HL-60 (cell line): ENCODE measurements at regions not wholly inside any gene's neighbourhood (a gene's known extent, or its start where the extent isn't known, plus 50 kb on each side); places are given as distances from the start of the nearest gene placed in this dataset.

ENCODE experiments used
- DNase-seq, 2 experiments: peaks; one replicate each; pipeline ENCODE4 v3.0.0-alpha.2; 2010 to 2020; ENCODE audit warnings: low read depth in 1 of 2, low spot score in 1 of 2
- H3K27ac ChIP-seq: fragments of 250-450 bp; sonication (Bioruptor Pico); replicated peaks from 2 replicates; pipeline ENCODE4 v1.5.1; 2020; ENCODE audit warnings: mild to moderate bottlenecking, moderate library complexity
- H3K27me3 ChIP-seq: fragments of 250-450 bp; sonication (Bioruptor Pico); 2 replicates; pipeline ENCODE4 v1.5.1; 2021; ENCODE audit warnings: mild to moderate bottlenecking, moderate library complexity; ENCODE audit not compliant: insufficient read depth, poor library complexity, severe bottlenecking
- H3K4me3 ChIP-seq: replicated peaks from 2 replicates; pipeline ENCODE4 v1.5.1; 2011; ENCODE audit warnings: mild to moderate bottlenecking, control low read depth, low read length; ENCODE audit not compliant: insufficient read depth
- GABPA ChIP-seq: IDR thresholded peaks from 2 replicates; pipeline ENCODE4 v1.6.1; 2012; ENCODE audit warnings: low read depth
- POLR2AphosphoS5 ChIP-seq: IDR thresholded peaks from 2 replicates; pipeline ENCODE4 v1.6.1; 2012; ENCODE audit warnings: low read depth
- REST ChIP-seq: IDR thresholded peaks from 2 replicates; pipeline ENCODE4 v1.6.1; 2012; ENCODE audit warnings: low read depth; ENCODE audit not compliant: insufficient replicate concordance
- SPI1 ChIP-seq: IDR thresholded peaks from 2 replicates; pipeline ENCODE4 v1.6.1; 2012; ENCODE audit warnings: low read depth, mild to moderate bottlenecking, borderline replicate concordance
- TF ChIP-seq, protein P1 (sequence below): IDR thresholded peaks from one replicate; pipeline ENCODE4 v1.5.1; 2011; ENCODE audit warnings: low read length, control low read depth, inconsistent platforms; ENCODE audit not compliant: insufficient read depth

GRCh38 chr1:230503726-230504125 lies 77.6 kb upstream of the PGBD5 start:
- Histone ChIP-seq H3K4me3 (no peak overlapping the region), H3K27ac (no peak overlapping the region), H3K27me3 (no peaks in the 10 kb centered on the region)
- DNase-seq: no peak
- TF ChIP-seq GABPA (no peak), SPI1 (no peak), POLR2AphosphoS5 (no peak), REST (no peak)
- TF ChIP-seq, protein P1, sequence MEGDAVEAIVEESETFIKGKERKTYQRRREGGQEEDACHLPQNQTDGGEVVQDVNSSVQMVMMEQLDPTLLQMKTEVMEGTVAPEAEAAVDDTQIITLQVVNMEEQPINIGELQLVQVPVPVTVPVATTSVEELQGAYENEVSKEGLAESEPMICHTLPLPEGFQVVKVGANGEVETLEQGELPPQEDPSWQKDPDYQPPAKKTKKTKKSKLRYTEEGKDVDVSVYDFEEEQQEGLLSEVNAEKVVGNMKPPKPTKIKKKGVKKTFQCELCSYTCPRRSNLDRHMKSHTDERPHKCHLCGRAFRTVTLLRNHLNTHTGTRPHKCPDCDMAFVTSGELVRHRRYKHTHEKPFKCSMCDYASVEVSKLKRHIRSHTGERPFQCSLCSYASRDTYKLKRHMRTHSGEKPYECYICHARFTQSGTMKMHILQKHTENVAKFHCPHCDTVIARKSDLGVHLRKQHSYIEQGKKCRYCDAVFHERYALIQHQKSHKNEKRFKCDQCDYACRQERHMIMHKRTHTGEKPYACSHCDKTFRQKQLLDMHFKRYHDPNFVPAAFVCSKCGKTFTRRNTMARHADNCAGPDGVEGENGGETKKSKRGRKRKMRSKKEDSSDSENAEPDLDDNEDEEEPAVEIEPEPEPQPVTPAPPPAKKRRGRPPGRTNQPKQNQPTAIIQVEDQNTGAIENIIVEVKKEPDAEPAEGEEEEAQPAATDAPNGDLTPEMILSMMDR: no peak

DNA sequence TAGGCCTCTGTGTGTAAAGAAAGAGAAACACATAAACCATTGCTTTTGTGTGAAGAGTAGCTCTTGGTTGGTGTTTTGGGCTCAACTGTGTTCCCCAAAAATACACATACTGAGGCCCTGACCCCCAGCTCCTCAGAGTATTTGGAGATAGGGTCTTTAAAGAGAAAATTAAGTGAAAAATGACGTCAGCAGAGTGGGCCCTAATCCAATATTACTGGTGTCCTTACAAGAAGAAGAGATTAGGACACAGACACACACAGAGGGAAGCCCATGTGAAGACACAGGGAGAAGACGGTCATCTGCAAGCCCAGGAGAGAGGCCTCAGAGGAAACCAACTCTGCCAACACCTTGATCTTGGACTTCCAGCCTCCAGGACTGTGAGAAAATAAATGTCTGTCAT lies 76.9 kb upstream of the PGBD5 start:
- H3K4me3 ChIP-seq: no peak overlapping the region
- DNase-seq: no peak
- no peaks in the 10 kb centered on the region for H3K27me3 ChIP-seq
- TF ChIP-seq REST (no peak), POLR2AphosphoS5 (no peak), GABPA (no peak), SPI1 (no peak)
- TF ChIP-seq, protein P1: no peak
- H3K27ac ChIP-seq: no peak overlapping the region

DNA sequence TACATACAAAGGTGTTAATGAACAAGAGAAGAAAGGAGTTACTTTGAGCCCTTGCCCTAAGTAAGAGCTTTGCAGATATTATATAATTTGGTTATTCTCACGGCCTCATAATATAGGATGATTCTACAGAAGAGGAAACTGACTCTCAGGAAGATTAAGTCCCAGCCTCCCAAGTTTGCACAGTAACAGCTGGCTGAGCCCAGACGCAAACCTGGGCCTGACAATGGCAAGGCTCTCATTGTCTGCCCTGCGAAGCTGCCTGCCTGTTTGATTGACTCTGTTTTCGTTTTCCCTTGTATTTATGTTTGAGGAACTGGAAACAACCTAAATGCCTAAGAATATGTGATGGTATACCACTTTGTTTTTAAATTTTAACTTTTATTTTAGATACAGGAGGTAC lies 76.2 kb upstream of the PGBD5 start:
- no peak overlapping the region for H3K4me3 ChIP-seq
- no peak overlapping the region for H3K27ac ChIP-seq
- no peaks in the 10 kb centered on the region for H3K27me3 ChIP-seq
- TF ChIP-seq, protein P1: no peak
- TF ChIP-seq REST: no peak
- no peak for TF ChIP-seq GABPA
- no peak for TF ChIP-seq SPI1
- no peak for TF ChIP-seq POLR2AphosphoS5
- DNase-seq: no peak
